ENCODE measurements at regions not wholly inside any gene's neighbourhood (a gene's known extent, or its start where the extent isn't known, plus 50 kb on each side); places are given as distances from the start of the nearest gene placed in this dataset.

DNA sequence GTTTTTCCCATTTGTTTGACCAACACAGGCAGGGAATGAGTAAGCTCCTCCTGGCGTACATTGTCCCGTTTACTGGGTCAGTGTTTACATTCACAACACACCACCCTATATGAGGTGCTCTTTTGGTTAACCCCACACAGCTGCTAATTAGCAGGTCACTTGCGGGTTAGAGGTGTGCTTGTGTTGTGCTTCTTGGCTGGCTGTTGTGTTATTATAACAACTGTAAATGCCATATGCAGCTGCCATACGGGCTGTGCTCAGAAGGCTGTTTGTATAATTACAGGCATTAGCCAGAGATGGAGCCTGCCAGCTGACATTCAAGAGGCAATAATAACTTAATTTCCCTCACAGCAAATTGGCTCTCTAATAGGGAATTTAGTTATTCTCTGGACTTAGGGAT lies 205.1 kb upstream of the ELAC2 start:
- TF ChIP-seq CTCF (IDR thresholded peaks at IDR 0.05) (no peak), POLR2A (IDR thresholded peaks at IDR 0.05) (no peak)

Measured in heart left ventricle (tissue), 13 donors.